ENCODE measurements at regions not wholly inside any gene's neighbourhood (a gene's known extent, or its start where the extent isn't known, plus 50 kb on each side); places are given as distances from the start of the nearest gene placed in this dataset.

DNA sequence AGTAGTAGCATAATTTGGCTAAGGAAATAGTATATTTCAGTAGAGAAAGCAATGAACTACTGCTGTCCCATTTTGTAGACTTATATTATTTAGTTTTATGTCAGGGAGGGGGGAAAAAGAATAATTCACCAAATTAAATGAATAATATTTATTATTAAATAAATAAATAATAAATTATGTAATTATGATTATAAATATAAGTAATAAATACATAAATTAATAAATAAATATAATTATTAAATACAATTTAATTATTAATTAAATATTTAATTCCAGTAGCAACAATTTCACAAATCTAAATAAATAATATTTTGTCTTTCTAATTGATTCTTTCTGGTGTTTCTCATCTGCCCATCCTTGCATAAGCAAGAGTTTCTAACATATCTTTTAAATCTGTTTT is 81.1 kb upstream of the PLSCR4 start:
- H3K4me2 ChIP-seq (ENCODE audit: low read depth, low read length, poor library complexity, severe bottlenecking): no peak overlapping the region
- H3K79me2 ChIP-seq (ENCODE audit: insufficient read depth, low read length): no peaks in the 10 kb centered on the region
- no peak overlapping the region for H2AFZ ChIP-seq (ENCODE audit: low read length)
- H3K9me3 ChIP-seq (ENCODE audit: insufficient read depth, low read depth, low read length): no peaks in the 10 kb centered on the region
- no peaks in the 10 kb centered on the region for H3K9me2 ChIP-seq (replicated peaks; ENCODE audit: low read depth, low read length)
- no peak overlapping the region for H3K4me3 ChIP-seq (ENCODE audit: low read length, poor library complexity, severe bottlenecking)
- H4K20me1 ChIP-seq (ENCODE audit: insufficient read depth, low read length, poor library complexity, severe bottlenecking): no peaks in the 10 kb centered on the region
- TF ChIP-seq EZH2phosphoT487 (IDR thresholded peaks at IDR 0.05; ENCODE audit: borderline replicate concordance): no peak
- TF ChIP-seq, protein P1, sequence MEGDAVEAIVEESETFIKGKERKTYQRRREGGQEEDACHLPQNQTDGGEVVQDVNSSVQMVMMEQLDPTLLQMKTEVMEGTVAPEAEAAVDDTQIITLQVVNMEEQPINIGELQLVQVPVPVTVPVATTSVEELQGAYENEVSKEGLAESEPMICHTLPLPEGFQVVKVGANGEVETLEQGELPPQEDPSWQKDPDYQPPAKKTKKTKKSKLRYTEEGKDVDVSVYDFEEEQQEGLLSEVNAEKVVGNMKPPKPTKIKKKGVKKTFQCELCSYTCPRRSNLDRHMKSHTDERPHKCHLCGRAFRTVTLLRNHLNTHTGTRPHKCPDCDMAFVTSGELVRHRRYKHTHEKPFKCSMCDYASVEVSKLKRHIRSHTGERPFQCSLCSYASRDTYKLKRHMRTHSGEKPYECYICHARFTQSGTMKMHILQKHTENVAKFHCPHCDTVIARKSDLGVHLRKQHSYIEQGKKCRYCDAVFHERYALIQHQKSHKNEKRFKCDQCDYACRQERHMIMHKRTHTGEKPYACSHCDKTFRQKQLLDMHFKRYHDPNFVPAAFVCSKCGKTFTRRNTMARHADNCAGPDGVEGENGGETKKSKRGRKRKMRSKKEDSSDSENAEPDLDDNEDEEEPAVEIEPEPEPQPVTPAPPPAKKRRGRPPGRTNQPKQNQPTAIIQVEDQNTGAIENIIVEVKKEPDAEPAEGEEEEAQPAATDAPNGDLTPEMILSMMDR (conservative IDR thresholded peaks at IDR 0.05; ENCODE audit: low read length): no peak
- H3K27me3 ChIP-seq (ENCODE audit: insufficient read depth, low read length, poor library complexity, severe bottlenecking): no peaks in the 10 kb centered on the region
- H3F3A ChIP-seq (ENCODE audit: low read depth): no peaks in the 10 kb centered on the region
- H3K9ac ChIP-seq (ENCODE audit: low read depth, low read length, poor library complexity, severe bottlenecking): no peak overlapping the region
- no peaks in the 10 kb centered on the region for H3K36me3 ChIP-seq (ENCODE audit: insufficient read depth, low read length)
- H3K4me1 ChIP-seq (ENCODE audit: insufficient read depth, low read length, poor library complexity, severe bottlenecking): no peaks in the 10 kb centered on the region

DNA sequence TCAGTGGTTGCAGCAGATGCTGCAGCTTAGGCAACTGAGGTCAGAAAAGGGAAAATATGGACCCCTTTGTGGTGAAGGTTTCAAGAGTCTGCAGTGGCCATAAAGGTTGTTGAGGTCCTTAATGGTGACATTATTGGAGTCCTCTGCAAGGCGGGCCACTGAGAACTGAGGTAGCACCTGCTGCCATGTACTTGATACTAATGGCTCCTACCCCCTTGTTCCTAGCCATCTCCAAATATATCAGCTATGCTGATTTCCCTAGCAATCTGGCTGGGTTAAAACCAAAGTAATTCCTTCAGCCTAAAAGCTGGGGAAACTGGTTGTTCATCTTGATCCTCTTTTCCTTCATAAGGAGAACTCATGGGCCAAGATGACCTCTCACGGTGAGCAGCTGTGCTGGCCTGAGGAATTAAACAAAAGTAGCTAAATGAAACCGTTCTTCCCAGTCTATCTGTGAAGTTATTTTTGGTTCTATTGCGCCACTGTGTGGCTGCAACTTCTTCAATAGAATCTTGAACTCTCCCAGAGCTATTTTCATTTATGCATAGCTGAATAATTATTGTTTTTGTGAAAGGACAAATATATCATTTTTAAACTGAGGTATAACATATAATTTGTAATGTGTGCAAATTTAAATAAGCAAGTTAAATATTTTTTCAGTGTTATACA is 76.1 kb upstream of the PLSCR4 start:
- TF ChIP-seq EZH2phosphoT487 (IDR thresholded peaks at IDR 0.05; ENCODE audit: borderline replicate concordance): no peak
- TF ChIP-seq, protein P1 (conservative IDR thresholded peaks at IDR 0.05; ENCODE audit: low read length): peak; percentile 55
- H3K27me3 ChIP-seq (ENCODE audit: insufficient read depth, low read length, poor library complexity, severe bottlenecking): no peaks in the 10 kb centered on the region
- peak overlapping the region; percentile 76 for H2AFZ ChIP-seq (ENCODE audit: low read length)
- H3F3A ChIP-seq (ENCODE audit: low read depth): no peaks in the 10 kb centered on the region
- H3K4me2 ChIP-seq (ENCODE audit: low read depth, low read length, poor library complexity, severe bottlenecking): no peak overlapping the region
- H3K4me3 ChIP-seq (ENCODE audit: low read length, poor library complexity, severe bottlenecking): no peak overlapping the region
- no peaks in the 10 kb centered on the region for H3K79me2 ChIP-seq (ENCODE audit: insufficient read depth, low read length)
- H3K9me2 ChIP-seq (replicated peaks; ENCODE audit: low read depth, low read length): no peaks in the 10 kb centered on the region
- H3K36me3 ChIP-seq (ENCODE audit: insufficient read depth, low read length): no peaks in the 10 kb centered on the region
- no peaks in the 10 kb centered on the region for H4K20me1 ChIP-seq (ENCODE audit: insufficient read depth, low read length, poor library complexity, severe bottlenecking)
- H3K9me3 ChIP-seq (ENCODE audit: insufficient read depth, low read depth, low read length): no peaks in the 10 kb centered on the region
- H3K9ac ChIP-seq (ENCODE audit: low read depth, low read length, poor library complexity, severe bottlenecking): no peak overlapping the region
- H3K4me1 ChIP-seq (ENCODE audit: insufficient read depth, low read length, poor library complexity, severe bottlenecking): no peaks in the 10 kb centered on the region

DNA sequence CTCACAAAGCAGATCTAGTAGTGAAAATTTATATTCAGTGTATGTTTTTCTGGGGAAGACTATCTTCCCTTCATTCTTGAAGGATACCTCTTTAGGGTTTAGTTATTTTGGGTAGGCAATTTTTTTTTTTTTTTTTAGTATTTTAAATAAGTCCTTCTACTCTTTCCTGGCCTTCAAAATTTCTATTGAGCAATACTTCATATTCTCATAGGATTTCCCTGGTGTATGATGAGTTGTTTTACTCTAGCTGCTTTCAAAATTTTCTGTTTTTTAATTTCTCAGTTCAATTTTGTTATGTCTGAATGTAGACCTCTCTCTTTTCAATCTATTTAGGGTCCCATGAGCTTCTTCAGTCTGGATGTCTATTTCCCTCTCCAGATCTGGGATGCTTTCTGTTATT is 74.3 kb upstream of the PLSCR4 start:
- no peaks in the 10 kb centered on the region for H3F3A ChIP-seq (ENCODE audit: low read depth)
- no peak overlapping the region for H3K4me2 ChIP-seq (ENCODE audit: low read depth, low read length, poor library complexity, severe bottlenecking)
- no peaks in the 10 kb centered on the region for H4K20me1 ChIP-seq (ENCODE audit: insufficient read depth, low read length, poor library complexity, severe bottlenecking)
- no peaks in the 10 kb centered on the region for H3K79me2 ChIP-seq (ENCODE audit: insufficient read depth, low read length)
- H3K4me3 ChIP-seq (ENCODE audit: low read length, poor library complexity, severe bottlenecking): no peak overlapping the region
- no peaks in the 10 kb centered on the region for H3K9me2 ChIP-seq (replicated peaks; ENCODE audit: low read depth, low read length)
- H3K27me3 ChIP-seq (ENCODE audit: insufficient read depth, low read length, poor library complexity, severe bottlenecking): no peaks in the 10 kb centered on the region
- no peak for TF ChIP-seq EZH2phosphoT487 (IDR thresholded peaks at IDR 0.05; ENCODE audit: borderline replicate concordance)
- TF ChIP-seq, protein P1 (conservative IDR thresholded peaks at IDR 0.05; ENCODE audit: low read length): no peak
- H3K36me3 ChIP-seq (ENCODE audit: insufficient read depth, low read length): no peaks in the 10 kb centered on the region
- no peaks in the 10 kb centered on the region for H3K4me1 ChIP-seq (ENCODE audit: insufficient read depth, low read length, poor library complexity, severe bottlenecking)
- H3K9ac ChIP-seq (ENCODE audit: low read depth, low read length, poor library complexity, severe bottlenecking): no peak overlapping the region
- H2AFZ ChIP-seq (ENCODE audit: low read length): no peak overlapping the region
- no peaks in the 10 kb centered on the region for H3K9me3 ChIP-seq (ENCODE audit: insufficient read depth, low read depth, low read length)
